ENCODE measurements at regions not wholly inside any gene's neighbourhood (a gene's known extent, or its start where the extent isn't known, plus 50 kb on each side); places are given as distances from the start of the nearest gene placed in this dataset.
A peak's percentile ranks its signal among the peaks of the same experiment; 100 is the strongest.

DNA sequence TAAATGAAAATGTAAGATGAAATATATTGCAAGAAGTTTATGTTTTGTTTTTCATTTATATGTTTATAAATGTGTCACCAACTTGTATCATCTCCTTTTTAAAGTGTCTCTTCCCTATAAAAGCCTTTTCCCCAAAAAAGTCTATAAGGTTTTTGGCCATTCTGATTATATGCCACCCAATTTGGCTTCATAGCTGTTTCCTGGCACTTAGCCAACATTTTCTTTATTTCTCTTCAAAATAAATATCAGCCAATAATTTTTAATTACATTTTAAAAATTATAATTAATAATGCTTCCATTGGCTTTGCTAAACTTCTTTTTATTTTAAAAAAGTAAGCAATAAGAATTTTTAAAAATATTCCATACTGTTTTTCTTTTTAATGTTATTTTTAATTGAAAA is 171.8 kb downstream of the RASSF9 start:
- H3K4me3 ChIP-seq = no peak overlapping the region
- H3K79me2 ChIP-seq (ENCODE audit: insufficient read depth) = no peaks in the 10 kb centered on the region
- in situ Hi-C loops (cut with MboI) = no loop called here

DNA sequence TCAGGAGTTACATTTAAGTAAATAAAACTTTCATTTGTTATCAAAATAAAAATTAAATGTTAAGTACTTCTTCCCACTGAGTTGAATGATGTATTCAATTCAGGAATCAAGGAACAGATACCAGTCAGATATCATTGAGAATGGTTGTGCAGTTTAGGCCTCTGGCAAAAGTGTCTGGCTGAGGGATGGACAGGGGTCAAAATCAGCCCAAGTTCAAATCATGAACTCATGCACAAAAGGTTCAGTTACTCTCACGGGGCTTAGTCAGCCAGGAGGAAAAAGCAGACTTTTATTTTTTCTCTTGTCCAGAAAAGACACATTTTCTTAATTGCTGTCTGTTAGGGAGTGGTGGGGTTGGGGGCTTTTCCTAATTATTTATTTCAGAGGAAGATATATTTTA is 166.3 kb downstream of the RASSF9 start:
- Histone ChIP-seq H3F3A (ENCODE audit: insufficient read depth) (no peaks in the 10 kb centered on the region), H3K9me3 (ENCODE audit: low read depth) (no peaks in the 10 kb centered on the region), H3K36me3 (ENCODE audit: low read depth) (no peaks in the 10 kb centered on the region), H3K4me3 (no peak overlapping the region), H2AFZ (no peak overlapping the region), H3K4me1 (ENCODE audit: insufficient read depth) (no peaks in the 10 kb centered on the region), H4K20me1 (ENCODE audit: insufficient read depth) (no peaks in the 10 kb centered on the region), H3K79me2 (ENCODE audit: insufficient read depth) (no peaks in the 10 kb centered on the region), H3K27ac (no peak overlapping the region), H3K9me2 (ENCODE audit: insufficient read depth) (no peaks in the 10 kb centered on the region), H3K9ac (no peak overlapping the region), H3K4me2 (ENCODE audit: unreplicated experiment) (no peak overlapping the region), H3K27me3 (replicated peaks; ENCODE audit: insufficient read depth) (no peaks in the 10 kb centered on the region)
- no peak for DNase-seq
- in situ Hi-C loops (cut with MboI) = no loop called here
- WGBS, 2 experiments (ENCODE audit: low coverage in 1 of 2, low lambda C conversion rate in 2 of 2, missing lambda C conversion rate in 2 of 2) = 42 to 73% methylated on average over 1 of the region's 1 CpG
- TF ChIP-seq EZH2phosphoT487 (IDR thresholded peaks at IDR 0.05; ENCODE audit: insufficient read depth, low read depth) (no peak), EZH2 (IDR thresholded peaks at IDR 0.05; ENCODE audit: insufficient read depth, poor library complexity, severe bottlenecking) (no peak)

More for the DNA sequence above, 171.8 kb downstream of the RASSF9 start:
- Histone ChIP-seq H3K9me2 (ENCODE audit: insufficient read depth) (no peaks in the 10 kb centered on the region), H3K36me3 (ENCODE audit: low read depth) (no peaks in the 10 kb centered on the region), H3F3A (ENCODE audit: insufficient read depth) (no peaks in the 10 kb centered on the region), H3K9me3 (ENCODE audit: low read depth) (no peaks in the 10 kb centered on the region), H4K20me1 (ENCODE audit: insufficient read depth) (no peaks in the 10 kb centered on the region), H3K4me1 (ENCODE audit: insufficient read depth) (no peaks in the 10 kb centered on the region), H3K27me3 (replicated peaks; ENCODE audit: insufficient read depth) (no peaks in the 10 kb centered on the region), H3K4me2 (ENCODE audit: unreplicated experiment) (no peak overlapping the region), H3K27ac (no peak overlapping the region), H2AFZ (no peak overlapping the region), H3K9ac (no peak overlapping the region)
- peak; percentile 1 for DNase-seq
- TF ChIP-seq EZH2 (IDR thresholded peaks at IDR 0.05; ENCODE audit: insufficient read depth, poor library complexity, severe bottlenecking) (no peak), EZH2phosphoT487 (IDR thresholded peaks at IDR 0.05; ENCODE audit: insufficient read depth, low read depth) (no peak)

DNA sequence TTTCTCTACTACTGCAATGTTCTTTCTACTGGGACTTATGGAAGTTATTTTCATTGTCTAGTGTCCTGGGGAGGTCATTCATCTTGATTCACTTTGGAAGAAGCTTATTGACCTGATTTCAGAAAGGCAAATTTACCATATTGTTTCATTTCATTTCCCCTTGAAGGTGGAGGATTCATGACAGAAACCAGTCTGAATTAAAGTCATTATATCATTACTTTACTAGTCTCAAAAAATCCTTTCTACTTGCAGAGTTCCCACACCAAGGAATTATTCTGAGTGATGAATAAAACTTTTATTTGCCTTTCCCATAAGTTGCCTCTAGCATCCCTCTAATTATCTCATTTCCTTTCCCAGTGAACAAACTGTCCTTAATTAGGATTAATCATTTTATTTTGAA is 163.8 kb downstream of the RASSF9 start:
- DNase-seq = no peak
- Histone ChIP-seq H3F3A (ENCODE audit: insufficient read depth) (no peaks in the 10 kb centered on the region), H3K36me3 (ENCODE audit: low read depth) (no peaks in the 10 kb centered on the region), H3K4me1 (ENCODE audit: insufficient read depth) (no peaks in the 10 kb centered on the region), H3K4me2 (ENCODE audit: unreplicated experiment) (no peak overlapping the region), H3K27ac (no peak overlapping the region), H3K9me3 (ENCODE audit: low read depth) (no peaks in the 10 kb centered on the region), H4K20me1 (ENCODE audit: insufficient read depth) (no peaks in the 10 kb centered on the region), H3K9ac (no peak overlapping the region), H3K9me2 (ENCODE audit: insufficient read depth) (no peaks in the 10 kb centered on the region), H3K27me3 (replicated peaks; ENCODE audit: insufficient read depth) (no peaks in the 10 kb centered on the region), H3K4me3 (no peak overlapping the region), H3K79me2 (ENCODE audit: insufficient read depth) (no peaks in the 10 kb centered on the region), H2AFZ (no peak overlapping the region)
- in situ Hi-C loops (cut with MboI) = no loop called here
- no peak for TF ChIP-seq EZH2phosphoT487 (IDR thresholded peaks at IDR 0.05; ENCODE audit: insufficient read depth, low read depth)
- TF ChIP-seq EZH2 (IDR thresholded peaks at IDR 0.05; ENCODE audit: insufficient read depth, poor library complexity, severe bottlenecking) = no peak

DNA sequence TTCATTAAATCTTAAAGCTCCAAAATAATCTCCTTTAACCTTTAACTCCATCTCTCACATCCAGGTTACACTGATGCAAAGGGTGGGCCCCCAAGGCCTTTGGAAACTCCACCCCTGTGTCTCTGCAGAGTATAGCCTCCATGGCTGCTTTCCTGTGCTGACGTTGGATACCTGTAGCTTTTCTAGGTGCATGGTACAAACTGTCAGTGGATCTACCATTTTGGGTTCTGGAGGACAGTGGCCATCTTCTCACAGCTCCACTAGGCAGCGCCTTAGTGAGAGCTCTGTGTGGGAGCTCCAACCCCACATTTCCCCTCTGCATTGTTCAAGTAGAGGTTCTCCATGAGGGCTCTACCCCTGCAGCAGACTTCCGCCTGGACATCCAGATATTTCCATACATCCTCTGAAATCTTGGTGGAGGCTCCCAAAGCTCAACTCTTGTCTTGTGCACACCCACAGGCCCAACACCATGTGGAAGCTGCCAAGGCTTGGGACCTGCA is 162.2 kb downstream of the RASSF9 start:
- WGBS, 2 experiments (ENCODE audit: low coverage in 1 of 2, low lambda C conversion rate in 2 of 2, missing lambda C conversion rate in 2 of 2) = 80 to 86% methylated on average over 3 of the region's 3 CpGs
- H3K4me2 ChIP-seq (ENCODE audit: unreplicated experiment) = no peak overlapping the region
- no peak overlapping the region for H3K27ac ChIP-seq
- no peak for DNase-seq
- no peaks in the 10 kb centered on the region for H3K9me2 ChIP-seq (ENCODE audit: insufficient read depth)
- H3K4me1 ChIP-seq (ENCODE audit: insufficient read depth) = no peaks in the 10 kb centered on the region
- no peaks in the 10 kb centered on the region for H4K20me1 ChIP-seq (ENCODE audit: insufficient read depth)
- H3K79me2 ChIP-seq (ENCODE audit: insufficient read depth) = no peaks in the 10 kb centered on the region
- TF ChIP-seq EZH2 (IDR thresholded peaks at IDR 0.05; ENCODE audit: insufficient read depth, poor library complexity, severe bottlenecking) (no peak), EZH2phosphoT487 (IDR thresholded peaks at IDR 0.05; ENCODE audit: insufficient read depth, low read depth) (no peak)
- no peaks in the 10 kb centered on the region for H3K27me3 ChIP-seq (replicated peaks; ENCODE audit: insufficient read depth)
- H2AFZ ChIP-seq = no peak overlapping the region
- H3K36me3 ChIP-seq (ENCODE audit: low read depth) = no peaks in the 10 kb centered on the region
- no peaks in the 10 kb centered on the region for H3F3A ChIP-seq (ENCODE audit: insufficient read depth)
- no peaks in the 10 kb centered on the region for H3K9me3 ChIP-seq (ENCODE audit: low read depth)
- in situ Hi-C loops (cut with MboI) = no loop called here
- no peak overlapping the region for H3K4me3 ChIP-seq
- H3K9ac ChIP-seq = no peak overlapping the region

All from GM23248 (cell line).